HG03342 (cell line): ENCODE measurements at regions not wholly inside any gene's neighbourhood (a gene's known extent, or its start where the extent isn't known, plus 50 kb on each side); places are given as distances from the start of the nearest gene placed in this dataset.
"Not testable (repeated sequence)": the region's sequence is repeated elsewhere in the genome, so short reads cannot be mapped to it uniquely, and the experiment has no call there.

Source experiments
- ATAC-seq: cut with Tn5 transposase; IDR thresholded peaks from one replicate; pipeline ENCODE4 v1.9.1; 2021; ENCODE audit warnings: mild to moderate bottlenecking, moderate library complexity; ENCODE audit not compliant: unreplicated experiment

DNA sequence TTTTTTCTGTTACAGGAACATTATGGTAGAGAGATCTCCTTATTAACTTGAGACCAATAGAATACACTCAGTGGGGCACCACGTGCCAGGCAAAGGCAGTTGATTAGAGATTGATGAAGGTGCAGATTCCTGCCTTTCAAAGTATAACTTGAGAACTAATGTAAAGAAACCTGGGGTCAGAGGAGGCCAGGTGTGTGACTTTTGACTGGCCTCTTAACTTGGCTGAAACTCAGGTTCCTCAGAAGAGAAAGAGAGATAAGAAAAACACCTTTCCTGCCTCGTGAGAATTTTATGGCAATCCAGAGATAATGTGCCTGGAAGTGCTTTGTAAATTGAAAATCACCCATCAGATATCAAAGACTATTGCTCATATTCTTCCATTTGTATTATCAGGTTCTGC is 110.7 kb upstream of the GZMB start:
- ATAC-seq: no peak

DNA sequence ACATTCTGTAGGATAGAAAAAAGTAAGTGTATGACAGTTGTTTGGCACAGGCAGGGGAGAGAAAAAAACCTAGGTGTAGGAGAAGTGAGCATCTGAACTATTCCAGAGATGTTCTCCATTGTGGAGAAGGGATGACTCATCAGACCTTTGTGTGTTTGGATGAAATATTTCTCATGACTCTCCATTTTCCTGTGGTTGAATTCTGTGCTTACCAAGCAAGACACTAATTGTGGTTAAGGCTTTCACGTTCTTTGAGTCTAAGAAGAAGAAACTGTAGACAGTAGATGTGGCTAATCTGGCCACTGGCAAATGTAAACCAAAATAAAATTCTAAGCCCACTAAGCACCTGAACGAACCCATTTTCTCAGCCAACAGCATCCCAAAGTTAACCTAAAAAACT is 107.9 kb upstream of the GZMB start:
- no peak for ATAC-seq

DNA sequence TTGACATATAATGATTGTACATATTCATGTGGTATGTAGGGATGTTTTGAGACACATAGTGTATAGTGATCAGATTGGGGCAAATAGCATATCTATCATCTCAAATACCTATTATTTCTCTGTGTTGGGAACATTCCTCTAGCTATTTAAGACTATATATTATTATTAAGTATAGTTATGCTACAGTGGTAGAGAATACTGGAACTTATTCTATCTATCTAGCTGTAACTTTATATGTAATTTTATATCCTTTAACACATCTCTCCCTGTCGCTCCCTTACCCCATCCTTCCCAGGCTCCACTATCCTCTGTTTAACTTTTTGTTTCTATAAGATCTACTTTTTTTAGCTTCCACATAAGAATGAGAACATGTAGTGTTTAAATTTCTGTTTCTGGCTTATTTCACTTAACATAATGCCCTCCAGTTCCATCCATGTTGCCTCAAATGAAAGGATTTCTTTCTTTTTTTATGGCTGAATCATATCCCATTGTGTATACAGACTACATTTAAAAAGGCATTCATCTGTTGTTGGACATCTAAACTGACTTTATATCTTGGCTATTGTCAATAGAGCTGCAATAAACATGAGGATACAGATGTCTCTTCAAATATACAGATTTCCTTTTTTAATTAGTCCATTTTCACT is 102.1 kb upstream of the GZMB start:
- ATAC-seq: no peak

DNA sequence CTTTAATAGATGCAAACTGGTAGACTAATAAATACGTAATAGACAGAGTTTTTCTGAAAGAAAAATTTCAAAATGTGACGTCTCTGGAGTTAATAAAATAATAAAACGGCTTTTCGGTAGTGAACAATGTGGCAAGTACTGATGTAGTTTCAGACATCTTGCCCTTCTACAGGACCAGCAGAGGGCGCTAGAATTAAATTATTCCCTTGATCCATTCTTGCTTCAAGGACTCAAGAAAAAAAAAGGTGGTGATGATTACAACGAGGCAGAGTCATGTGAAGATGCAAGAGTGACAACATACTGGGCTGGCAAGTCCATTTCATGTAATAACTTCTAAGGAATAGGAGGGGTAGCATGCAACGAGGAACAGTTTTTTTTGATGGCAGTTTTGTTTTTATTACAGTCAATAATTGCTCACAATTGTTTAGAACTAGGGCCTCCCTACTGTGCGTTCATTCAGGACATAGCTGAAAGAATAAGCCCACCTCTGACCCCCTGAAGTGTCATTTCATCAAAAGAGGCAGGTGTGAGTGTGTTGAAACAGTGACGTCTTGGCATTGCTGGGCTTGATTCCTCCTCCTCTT is 101.0 kb upstream of the GZMB start:
- no peak for ATAC-seq

DNA sequence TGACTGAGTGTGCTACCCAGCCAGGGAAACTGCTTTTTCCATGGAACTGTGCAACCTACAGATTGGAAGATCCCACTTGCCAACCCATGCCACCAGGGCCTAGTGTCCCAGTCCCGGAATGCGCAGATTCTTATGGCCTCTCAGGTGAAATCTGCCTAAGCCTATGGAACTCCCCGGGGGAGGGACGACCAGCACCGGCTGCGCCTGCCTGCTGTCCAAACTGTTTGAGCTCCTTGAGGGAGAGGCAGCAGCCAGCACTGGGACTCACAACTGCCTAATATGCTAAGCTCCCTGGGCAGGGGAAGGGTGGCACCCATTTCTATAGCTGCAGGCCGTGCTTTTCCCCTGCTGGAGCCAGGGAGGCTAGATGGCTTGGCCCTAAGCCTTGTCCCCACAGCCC is 92.5 kb upstream of the GZMB start:
- ATAC-seq: no peak

DNA sequence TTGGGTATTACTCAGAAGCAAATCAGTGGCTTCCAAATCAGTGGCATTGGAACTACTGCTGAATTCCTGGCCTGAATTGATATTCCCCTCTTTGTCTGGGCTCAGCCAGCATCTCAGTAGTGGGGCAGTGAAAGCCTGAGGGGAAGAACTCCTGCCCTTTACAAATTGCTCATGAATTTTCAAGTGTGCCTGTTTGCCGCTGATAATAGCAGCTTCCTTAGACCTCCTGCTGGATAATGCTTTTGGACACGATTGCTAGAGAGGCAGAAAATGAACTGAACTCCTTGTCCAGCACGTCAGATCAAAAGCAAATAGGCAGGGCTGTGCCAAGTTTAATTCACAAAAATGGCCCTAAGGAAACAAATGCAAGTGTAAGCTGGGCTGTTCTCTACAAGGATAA is 91.3 kb upstream of the GZMB start:
- no peak for ATAC-seq

DNA sequence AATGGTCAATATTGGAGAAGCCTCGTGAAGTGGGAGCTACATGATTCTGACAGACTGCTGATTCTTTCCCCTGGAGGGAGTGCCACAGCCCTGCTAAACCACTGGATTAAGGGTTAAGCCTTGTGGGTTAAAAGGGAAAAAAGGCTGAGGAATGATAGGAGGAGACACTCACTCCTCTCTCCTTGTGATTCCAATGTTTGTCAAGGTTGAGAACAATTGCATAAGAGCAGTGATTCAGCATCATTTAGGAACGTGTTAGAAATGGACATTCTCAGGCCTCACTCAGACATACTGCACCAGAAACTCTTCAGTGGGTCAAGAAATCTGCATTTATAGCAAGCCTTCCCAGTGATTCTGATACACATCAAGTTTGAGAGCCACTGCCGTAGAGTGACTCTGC is 87.8 kb upstream of the GZMB start:
- no peak for ATAC-seq

DNA sequence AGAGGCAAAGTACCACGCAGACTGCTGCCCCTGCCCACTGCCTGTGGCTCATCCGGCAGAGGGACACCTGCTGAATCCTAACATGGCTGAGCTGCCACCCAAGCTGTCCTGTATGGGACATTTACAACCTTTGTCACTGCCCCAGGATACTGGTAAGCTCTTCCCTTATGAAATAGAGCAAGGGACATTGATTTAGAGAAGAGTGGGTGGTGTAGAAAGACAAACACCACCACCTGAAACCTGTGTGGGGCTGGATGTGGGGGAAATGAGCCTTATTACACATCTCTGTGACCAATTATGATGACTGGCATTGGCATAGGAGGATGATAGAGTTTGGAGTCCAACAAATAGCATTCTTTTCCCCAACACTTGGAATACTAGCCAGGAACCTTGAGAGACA is 81.2 kb upstream of the GZMB start:
- no peak for ATAC-seq

DNA sequence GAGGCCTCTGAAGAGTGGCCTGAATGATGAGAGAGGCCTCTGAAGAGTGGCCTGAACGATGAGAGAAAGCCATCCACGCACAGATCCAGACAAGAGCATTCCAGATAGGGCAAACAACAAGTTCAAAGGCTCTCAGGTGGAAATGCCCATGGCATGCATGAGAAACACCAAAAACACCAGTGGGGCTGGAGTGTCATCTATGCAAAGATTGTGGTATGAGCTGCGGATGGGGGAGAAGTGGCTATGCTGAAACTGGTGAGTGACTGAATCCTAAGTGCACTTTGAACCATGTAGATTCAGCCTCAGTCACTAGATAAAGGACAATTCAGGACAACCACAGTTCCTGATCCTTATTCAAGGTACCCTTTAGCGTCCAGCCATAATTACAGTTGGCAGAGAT is 79.4 kb upstream of the GZMB start:
- no peak for ATAC-seq

DNA sequence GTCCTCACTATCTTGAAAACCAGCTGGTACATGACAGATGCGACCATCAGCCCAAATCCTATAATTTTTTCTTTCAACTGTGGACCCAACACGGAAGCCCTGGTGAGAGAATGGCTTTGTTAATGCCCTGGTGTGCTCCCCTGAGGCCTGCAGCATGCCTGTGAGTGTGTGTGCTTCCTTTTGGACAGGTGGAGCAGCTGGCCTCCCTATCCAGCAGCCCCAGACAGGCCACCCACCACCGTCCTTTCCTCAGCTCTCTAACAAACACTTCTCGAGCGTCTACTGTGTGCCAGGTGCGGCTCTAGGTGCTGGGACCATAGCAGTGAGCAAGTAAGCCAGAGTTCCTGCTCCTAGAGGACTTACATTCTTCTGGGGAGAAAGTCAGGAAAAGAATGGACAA is 78.9 kb upstream of the GZMB start:
- no peak for ATAC-seq

DNA sequence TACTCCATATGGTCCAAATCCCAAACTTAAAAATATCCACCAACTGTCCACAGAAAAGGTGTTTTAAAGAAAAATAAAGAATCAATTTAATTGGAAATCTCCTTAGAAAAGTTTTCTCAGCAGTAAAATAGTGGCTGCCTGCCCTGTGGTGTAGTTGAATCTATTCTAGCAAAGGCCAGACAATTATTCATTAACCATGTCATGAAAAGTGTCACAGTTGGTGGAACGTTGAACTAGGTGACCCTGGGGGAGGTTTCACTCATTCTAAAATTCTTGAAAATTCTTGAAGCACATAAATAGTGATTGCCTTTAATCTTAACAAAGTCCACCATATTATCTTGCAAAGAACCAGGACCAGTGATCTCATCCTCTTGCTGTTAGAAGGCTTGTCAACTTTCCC is 78.4 kb upstream of the GZMB start:
- ATAC-seq: no peak

DNA sequence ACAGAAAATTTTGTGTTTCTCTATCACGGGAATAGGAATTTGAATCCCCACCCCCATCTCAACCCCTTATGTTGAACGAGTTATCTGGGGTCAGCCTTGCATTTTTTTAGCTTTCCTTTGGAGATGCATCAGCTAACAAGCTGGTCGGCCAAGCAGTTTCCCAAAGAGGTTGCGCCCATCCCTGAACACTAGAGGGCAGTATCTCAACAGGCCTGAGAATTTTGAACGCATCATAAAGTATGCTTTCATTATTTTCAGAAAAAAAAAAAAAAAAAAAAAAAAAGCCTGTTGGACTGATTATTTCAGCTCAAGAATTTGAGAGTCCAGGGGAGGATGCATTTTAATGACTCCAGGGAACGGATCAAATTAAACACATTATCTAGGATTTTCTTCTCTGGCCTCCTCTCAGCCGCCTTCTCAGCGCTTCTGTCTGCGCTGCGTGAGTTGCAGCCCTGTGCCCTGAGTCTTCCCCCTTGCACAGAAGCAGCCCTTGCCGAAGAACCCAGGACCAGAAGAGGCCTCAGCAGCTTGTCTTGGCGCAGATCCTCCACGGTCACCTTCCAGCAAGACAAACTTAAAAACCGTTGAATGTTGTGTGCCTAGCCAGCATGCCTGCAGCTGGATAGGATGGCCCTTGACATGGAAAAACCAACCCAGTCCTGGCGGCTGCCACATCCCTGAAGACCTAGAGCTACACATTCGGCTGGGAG is 76.6 kb upstream of the GZMB start:
- no peak for ATAC-seq

DNA sequence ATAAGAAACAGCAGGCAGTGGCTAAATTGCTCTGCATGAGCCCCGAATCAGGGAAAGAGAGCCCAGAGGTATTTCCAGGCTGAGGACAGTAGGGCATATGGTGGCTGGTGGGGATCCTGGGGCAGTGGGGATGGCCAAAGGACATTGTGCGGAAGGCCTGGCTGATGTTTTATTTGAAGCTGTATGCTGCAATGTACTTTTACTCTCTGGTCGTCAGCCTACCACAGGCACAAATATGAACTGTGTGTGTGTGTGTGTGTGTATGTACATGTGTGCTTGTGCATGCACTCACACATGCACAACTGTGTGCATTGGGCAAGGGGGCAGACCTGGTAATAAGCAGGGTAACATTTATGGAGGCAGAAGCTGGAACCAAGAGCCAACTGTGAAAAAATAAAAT is 74.7 kb upstream of the GZMB start:
- ATAC-seq: no peak

DNA sequence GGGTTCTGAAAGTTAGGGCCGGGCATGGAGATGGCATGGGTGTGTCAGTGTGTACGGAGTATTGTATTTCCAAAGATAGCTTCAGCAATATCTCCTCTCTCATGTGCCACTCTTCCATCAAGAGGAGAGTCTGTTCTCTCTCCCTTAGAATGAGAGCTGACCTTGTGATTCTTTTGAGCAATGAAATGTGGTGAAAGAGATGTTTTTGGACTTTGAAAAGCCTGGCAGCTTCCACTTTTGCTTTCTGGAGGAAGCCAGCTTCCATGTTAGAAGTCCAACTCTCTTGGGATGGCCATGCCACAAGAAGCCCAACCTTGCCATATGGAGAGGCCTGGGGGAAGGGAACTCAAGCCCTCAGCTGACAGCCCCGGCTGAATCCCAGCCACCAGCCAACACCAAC is 72.4 kb upstream of the GZMB start:
- no peak for ATAC-seq

DNA sequence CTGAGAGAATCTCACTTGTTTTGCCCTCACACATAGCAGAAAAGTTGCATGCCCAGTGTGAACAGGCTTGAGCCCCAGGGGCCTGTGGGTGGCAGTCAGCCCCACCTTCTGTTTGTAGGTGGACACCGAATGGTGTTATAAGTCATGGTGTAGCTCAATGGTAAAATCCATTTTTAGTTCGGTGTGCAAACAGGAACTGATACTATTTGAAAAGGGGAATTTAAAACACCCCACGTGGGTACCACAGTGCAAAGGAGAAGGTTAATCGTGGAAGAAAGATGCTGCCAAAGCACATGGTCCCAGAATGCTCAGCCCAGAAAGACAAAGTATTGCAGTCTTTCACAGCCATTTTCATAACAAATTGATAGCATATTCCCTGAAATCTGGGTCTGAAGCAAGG is 71.8 kb upstream of the GZMB start:
- peak; percentile 91 for ATAC-seq

DNA sequence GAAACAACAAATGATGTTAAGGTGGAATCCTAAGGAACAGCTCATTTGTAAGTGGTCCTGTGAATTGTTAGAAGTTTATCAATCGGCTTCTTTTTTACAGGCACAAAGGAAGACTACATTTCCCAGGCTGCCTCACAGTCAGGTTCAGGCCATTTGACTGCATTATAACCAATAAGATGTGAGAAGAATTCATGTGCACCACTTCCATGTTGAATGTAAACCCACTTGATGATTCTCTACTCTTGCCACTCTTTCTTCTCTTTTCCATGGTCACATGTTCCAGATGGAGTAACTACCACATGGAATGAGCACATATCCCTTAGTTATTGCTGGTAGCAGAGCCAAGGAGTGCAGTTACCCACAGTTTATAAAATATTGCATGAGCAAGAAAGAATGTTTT is 67.1 kb upstream of the GZMB start:
- ATAC-seq: no peak

DNA sequence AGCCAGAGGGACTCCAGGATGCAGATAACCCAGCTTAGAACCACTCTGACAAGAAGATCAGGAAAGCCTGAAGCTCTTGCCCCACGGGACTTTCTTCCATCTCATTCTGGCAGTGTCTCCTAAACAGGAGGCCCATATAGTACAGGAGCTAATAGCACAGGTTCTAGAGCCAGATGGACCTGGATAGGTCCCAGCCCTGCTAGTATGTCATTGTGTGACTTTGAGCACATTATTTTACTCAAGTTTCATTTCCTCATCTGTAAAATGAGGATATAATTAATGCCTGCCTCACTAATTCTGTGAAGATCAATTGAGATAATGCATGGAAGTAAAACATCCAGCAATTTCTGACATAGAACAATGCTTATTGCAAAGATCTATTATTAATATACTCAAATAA is 66.5 kb upstream of the GZMB start:
- no peak for ATAC-seq

DNA sequence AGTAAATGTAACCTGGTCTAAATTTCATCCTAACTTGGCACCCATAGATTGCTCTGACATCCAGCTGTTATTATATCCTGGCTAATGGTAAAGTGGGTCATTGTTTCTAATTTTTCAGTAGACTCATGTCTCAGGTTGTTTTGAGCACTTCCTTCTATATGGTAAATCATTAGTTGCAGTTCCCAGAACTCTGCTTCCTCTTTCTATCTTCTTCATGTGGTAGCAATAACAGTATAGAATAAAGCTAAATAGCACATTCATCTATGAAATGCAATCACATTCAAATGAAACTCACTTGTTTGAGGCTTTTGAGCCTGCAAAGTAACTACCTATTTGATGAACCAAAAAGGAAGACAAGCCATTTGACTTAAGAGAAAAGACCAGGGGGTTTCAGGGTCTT is 65.1 kb upstream of the GZMB start:
- ATAC-seq: peak; percentile 66

DNA sequence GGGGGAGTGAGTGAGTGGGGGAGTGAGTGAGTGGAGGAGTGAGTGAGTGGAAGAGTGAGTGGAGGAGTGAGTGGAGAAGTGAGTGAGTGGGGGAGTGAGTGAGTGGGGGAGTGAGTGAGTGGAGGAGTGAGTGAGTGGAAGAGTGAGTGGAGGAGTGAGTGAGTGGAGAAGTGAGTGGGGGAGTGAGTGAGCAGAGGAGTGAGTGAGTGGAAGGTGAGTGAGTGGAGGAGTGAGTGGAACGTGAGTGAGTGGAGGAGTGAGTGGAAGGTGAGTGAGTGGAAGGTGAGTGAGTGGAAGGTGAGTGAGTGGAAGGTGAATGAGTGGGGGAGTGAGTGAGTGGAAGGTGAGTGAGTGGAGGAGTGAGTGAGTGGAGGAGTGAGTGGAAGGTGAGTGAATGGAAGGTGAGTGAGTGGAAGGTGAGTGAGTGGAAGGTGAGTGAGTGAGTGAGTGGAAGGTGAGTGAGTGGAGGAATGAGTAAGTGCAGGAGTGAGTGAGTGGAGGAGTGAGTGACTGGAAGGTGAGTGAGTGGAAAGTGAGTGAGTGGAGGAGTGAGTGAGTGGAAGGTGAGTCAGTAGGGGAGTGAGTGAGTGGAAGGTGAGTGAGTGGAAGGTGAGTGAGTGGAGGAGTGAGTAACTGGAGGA is 62.4 kb upstream of the GZMB start:
- ATAC-seq: not testable (repeated sequence)

DNA sequence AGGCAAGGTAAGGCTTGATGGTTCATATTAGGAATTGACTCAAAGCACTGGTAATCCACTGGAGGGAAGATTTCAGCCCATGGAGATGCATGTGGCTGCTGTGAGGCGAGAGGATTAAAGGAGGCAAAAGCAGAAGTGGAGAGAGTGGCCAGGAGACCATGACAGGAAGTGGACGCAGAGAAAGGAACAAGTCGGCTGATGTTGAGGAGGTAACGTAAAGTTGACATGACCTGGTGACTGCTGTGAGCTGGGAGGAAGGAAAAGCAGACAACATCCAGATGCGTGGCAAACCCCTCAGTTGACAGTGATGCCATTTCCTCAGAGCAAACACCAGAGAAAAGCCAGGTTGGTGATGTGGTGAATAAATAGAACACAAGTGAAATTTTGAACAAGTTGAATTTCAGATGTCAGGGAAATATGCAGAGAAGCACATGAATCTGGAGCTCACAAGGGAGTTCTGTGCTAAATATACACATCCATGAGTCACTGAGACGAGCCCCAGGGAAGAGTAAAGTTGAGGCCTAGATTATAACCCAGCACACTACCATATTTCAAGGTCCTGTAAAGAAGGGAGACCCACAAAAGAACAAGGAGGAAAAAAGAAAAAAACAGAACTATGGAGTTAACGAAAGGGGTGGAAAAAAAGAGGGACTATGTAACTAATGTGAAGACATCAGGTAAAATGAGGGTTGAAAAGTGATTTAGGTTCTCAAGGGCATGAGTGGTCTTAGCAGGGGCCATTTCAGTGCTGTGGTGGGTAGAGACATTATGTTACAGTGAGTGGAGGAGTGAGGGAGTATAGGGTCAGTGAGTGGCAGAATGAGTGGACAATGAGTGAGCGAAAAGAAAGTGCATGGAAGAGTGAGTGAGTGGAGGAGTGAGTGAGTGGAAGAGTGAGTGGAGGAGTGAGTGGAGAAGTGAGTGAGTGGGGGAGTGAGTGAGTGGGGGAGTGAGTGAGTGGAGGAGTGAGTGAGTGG is 61.6 kb upstream of the GZMB start:
- ATAC-seq: peak; percentile 49

DNA sequence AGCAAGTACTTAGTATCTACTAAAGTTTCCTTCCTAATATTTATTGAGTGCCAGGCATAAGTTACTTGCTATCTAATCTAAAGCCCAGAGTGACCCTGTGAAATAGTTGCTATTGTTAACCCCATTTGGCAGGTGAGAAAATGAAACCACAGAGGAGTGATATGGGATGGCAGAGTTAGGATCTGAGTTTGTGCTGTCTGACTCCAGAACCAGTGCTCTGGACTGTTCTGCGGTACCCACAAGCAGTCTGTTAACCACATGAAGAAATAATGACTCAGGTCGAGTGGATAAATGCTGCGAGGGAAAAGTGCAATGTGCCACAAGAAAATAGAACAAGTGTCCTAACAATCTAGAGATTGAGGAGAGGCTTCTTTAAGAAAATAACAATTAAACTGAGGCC is 60.7 kb upstream of the GZMB start:
- ATAC-seq: no peak
